HG03064 (cell line): ENCODE measurements at regions not wholly inside any gene's neighbourhood (a gene's known extent, or its start where the extent isn't known, plus 50 kb on each side); places are given as distances from the start of the nearest gene placed in this dataset.
"Not testable (repeated sequence)": the region's sequence is repeated elsewhere in the genome, so short reads cannot be mapped to it uniquely, and the experiment has no call there.

Experiments
- ATAC-seq: cut with Tn5 transposase; IDR thresholded peaks from one replicate; pipeline ENCODE4 v1.9.1; 2021; ENCODE audit warnings: low read depth; ENCODE audit not compliant: unreplicated experiment

DNA sequence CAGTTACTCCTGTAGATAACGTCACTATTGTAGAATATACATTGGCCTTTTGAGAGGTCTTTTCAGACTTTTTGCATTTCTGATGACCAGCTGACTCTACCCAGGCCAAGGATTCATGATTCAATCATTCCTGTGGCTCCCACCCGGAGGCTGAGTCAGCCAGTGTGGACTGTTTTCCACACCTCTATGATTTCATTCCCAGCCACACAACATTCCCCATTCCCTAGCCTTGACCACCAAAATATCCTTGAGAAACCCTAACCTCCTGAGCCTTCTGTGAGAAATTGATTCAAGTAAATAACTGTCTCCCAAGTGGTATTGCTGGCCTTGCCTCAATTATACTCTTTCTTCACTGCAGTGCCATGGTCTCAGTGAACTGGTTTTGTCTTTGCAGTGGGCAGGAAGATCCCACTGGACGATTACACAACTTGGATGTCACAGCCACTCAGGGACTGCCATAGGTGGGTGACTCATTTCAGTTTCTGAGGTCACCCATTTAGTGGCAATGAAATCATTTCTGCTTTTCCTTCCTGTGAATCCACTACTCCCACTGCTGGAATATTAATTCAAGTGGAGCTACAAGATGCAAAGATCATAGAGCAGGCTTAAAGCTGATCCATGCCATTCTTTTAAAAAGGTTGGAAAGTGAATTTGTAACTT is 518.6 kb upstream of the ZP4 start:
- ATAC-seq = no peak

DNA sequence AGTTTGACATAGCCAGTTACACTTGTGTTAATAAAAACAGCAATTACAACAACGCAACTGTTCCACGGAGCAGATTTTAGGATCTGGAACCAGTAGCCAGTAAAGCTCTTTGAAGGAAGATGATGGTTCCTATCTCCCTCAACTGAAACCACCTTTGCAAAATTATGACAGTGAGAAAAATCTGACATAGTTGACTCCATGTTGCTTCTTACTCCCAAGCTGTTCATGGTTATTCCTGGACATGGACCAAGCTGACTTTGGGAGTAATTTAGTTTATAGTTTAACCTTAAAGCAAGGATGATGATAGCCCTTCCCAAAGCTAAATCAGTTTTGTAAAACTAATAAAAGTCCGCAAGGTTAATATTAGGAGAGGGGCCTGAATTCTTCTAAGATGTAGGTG is 518.0 kb upstream of the ZP4 start:
- no peak for ATAC-seq

DNA sequence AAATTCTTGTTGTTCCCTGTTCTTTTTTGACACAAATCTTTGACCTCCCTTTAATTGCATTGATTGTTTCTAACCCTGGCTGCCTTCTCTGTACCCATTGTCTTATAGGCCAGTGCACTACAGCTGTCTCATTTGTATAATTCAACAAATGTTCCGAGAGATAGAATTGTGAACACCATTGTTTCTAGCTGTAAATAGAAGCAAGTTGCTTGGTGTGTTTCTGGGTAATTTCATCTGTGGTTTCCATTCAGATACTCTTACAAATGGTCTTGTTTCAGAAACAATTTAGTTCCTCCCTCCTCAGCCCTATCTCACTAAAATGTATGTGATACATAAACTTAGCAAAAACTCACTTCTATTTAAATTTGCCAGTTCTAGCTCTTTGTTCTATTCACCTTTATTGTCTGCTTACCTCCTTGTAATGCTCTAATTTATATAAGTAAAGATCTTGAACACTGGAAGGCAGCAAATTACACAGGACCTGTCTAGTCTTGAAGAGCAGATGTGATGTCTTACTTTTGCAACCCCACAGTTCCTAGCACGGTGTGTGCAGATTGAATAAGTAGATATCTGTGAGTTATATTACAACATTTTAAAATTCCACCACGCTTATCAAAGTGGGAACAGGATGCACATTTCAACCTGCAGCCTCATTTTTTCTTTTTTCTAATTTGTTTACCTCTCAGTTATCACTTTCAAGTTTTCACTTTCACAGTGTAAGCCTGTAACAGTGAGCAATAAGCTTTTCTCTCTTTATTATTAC is 515.6 kb upstream of the ZP4 start:
- ATAC-seq = no peak

DNA sequence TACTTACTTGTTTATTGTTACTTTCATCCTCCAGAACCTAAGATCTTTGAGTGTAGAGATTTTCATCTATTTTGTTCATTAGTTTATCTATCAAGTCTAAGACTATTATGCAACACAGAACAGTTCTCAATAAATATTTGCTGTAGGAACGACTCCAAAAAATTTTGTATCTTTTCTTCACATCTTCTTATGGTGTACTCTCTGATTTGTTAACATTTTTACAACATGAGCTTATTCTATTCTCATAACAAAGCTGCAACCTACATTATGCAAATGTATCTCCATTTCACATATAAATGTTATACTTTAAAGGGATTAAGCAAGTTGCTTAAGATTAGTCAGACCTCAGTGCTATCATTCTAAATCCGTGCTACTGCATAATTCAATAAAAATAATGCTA is 514.2 kb upstream of the ZP4 start:
- no peak for ATAC-seq

DNA sequence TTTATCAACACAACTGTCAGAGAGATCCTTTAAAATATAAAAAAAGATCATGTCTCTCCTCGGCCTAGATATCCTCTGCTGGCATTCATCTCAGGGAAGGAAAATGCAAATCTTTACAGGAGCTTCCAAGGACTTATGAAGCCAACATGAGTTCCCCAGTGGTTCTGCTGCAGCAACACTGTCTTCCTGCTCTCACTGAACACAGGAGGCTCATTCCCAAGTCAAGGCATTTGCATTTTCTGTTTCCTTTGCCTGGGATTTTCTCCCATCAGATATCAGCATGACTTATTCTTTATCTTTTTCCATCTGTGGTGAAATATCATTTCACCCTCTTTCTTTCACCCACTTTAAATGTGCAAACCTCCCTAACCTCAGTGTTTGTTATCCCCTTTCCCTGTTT is 513.8 kb upstream of the ZP4 start:
- no peak for ATAC-seq

DNA sequence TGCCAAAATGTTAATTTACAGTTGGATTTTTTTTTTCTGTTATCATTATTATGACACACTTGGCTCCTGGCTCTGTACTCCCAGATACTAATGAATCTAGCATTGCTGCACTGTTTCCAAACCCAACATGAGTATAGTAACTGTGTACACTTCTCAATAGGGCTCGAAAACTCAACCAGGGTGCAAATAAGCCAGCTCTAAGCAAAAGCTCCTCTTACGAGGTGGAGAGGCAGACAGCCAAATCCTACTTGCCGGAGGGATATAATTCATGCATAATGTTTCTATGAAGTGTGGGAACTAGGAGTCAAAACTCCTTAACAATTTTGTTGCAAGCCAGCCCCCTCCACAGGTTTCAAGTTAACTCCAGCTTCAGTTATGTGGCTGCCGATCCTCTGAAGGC is 510.4 kb upstream of the ZP4 start:
- no peak for ATAC-seq

DNA sequence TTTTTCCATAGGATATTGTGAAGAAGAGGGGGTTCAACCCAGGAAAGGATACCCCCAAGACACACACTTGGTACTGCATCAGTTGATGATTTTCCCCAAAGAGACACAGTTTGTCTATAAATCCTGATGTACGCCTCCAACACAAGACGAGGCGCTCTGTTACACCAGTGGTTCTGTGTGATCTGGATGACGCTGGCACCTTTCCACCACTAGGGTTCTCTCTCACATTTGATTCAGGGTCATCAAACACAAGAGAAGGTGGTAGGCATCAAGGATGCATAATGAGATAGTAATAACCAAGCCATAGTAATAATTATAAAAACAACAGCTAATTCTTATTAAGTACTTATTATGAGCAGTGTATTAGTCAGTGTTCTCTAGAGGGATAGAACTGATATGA is 508.8 kb upstream of the ZP4 start:
- no peak for ATAC-seq

DNA sequence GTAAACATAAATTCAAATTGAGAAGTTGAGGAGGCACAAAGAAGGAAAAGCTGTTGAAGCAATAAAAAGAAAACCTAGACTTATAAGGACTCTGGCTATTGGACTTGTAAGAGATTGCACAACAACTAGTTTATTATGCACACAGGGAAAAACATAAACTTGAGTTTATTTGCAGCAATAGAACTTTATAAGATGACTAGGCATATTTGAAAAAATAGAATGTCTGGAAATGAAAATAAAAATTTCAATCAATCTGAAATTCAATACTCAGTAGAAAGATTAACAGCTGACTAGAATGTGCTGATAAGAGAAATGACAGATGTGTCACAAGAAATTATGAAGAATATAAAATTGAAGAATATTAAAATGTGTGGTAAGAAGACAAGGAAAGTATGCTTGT is 505.4 kb upstream of the ZP4 start:
- no peak for ATAC-seq

DNA sequence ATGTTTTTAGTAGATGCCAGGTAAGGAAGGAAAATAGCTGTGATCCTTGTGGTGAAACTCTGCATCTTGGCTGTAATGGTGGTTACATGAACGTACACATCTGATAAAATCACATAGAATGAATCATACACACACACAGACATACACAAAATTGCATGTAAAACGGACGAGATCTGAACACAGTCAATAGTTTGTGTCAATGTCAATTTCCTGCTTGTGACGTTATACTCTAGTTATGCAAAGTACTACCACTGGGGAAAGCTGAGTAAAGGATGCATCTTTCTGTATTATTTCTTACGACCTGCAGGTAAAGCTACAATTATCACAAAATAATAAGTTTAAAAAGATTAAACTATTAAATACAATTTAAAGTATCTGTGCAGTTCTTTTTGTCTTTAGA is 493.7 kb upstream of the ZP4 start:
- ATAC-seq = no peak

DNA sequence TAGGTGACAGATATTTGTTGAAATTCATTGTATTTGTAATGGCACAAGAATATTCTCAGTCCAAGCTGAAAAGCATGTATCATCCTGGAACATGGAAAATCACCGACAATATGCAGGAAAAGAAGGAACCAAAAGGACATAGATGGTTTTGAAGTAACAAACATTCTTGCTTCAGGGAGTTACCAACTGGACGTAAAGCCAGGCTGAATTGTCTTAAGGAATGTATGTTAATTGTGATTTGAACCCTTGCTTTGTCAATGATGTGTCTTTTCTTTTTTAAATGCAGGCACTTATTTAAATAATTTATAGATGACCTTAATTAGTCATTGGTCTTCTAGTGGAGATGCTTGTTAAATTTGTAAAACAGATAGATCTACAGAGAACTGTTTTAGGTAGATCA is 489.4 kb upstream of the ZP4 start:
- no peak for ATAC-seq

DNA sequence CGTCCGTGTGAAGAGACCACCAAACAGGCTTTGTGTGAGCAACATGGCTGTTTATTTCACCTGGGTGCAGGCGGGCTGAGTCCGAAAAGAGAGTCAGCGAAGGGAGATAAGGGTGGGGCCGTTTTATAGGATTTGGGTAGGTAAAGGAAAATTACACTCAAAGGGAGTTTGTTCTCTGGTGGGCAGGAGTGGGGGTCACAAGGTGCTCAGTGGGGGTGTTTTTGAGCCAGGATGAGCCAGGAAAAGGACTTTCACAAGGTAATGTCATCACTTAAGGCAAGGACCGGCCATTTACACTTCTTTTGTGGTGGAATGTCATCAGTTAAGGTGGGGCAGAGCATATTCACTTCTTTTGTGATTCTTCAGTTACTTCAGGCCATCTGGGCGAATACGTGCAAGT is 488.7 kb upstream of the ZP4 start:
- not testable (repeated sequence) for ATAC-seq

DNA sequence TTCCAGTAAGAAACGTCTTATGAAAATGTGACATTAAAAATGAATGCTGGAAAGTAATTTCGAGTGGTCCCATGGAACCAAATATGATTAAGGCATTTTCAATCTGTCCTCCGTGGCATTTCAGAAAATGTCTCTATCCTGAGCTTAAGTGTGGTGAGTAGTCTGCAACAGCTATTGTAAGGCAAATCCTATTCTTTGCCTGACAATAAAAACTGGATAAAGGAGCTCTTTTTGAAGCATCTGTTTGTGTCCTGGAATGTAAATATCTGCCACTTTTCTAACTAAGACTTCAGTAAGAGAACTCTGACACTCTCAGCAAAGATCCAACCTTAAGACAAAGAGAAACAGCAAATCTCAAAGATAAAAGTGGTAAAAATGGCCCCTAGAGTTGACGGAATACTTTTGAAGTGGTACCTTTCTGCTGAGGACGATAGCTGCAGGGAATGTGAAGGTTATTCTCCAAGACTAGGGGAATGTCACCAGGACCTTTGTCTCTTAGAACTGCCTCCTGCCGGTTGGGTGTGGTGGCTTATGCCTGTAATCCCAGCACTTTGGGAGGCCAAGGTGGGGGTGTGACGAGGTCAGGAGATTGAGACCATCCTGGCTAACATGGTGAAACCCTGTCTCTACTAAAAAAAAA is 486.7 kb upstream of the ZP4 start:
- ATAC-seq = no peak

DNA sequence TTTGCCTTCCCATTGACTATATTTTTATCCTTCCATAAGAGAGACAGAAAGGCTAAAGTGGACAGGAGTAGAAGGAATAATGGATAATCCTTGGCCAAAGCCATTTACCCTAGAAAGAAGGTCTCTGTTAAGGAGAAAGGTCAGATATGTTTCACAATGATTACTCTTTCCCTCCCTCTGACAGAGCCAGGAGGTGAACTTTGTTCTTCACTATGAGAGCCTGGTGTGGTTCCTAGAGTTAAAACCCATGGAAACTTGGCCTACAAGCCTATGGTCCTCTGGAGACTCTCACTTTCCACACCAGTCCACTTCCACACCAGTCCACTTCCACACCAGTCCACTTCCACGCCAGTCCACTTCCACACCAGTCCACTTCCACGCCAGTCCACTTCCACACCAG is 479.9 kb upstream of the ZP4 start:
- no peak for ATAC-seq

DNA sequence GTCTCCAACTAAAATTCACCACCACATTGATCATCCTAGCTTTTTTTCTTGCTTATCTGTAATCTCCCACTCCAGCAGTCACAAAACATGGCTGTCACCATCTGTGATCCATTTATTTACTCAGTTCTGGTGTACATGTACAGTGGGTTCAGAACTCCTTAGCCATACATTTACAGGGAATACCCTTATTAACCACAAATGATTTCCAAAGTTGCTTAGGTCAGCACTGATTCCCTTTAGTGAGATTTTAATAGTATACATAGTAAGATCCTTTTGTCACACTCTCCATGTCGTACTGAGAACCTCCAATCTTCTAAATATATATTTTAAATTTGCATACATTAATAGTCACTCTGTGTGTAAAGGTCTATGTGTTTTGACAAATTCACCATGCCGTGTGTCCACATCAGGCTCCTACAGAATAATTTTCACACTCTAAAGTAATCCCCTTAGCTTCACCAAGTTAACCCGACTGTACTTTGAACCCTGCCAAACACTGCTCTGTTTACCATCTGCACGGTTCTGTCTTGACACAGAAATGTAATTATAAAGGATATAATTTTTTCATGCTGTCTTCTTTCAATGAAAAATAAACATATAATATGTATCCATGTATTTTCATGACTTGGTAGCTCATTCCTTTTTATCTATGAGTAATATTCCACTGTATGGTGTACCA is 473.6 kb upstream of the ZP4 start:
- ATAC-seq = no peak

DNA sequence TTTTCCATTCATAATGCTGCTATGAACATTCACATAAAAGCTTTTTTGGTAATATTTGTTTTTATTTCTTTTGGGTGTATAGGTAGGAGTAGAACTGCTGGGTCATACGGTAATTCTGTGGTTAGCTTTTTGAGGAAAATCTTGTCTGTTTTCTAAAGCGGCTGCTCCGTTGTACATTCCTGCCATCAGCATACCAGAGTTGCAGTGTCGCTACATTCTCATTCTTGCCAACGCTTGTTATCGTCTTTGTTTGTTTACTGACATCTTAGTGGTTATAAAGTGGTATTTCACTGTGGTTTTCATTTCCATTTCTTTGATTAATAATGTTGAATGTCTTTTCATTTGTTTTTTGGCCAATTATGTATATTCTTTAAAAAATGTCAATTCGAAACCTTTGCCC is 469.8 kb upstream of the ZP4 start:
- no peak for ATAC-seq

DNA sequence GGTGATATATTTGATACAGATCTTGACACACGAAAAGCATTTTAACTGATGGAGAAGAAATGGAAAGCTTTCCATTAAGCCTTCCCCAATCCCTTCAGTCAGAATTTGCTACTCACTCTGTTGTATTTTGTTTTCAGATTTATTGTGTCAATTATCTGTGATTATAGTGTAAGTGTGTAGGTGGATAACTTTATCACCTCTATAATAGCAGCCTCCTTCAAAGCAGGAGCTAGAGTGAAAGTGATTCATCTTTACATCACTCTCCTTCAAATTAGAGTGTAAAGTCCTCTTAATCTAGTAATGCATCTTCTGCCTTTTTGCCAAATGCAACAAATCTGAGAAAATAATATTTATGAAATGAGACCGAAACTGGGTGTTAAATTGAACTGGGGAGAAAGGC is 459.7 kb upstream of the ZP4 start:
- ATAC-seq = no peak

DNA sequence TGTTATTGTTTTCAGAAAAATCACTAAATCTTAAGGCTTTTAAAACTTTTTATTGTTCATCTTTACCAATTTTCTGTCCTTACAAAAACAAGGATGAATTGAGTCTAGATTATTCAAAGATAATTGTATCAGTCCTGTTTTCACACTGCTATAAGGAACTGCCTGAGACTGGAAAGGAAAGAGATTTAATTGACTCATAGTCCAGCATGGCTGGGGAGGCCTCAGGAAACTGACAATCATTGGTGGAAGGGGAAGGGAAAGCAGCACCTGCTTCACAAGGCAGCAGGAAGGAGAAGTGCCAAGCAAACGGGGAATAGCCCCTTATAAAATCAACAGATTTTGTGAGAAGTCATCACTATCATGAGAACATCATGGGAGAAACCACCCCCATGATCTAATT is 455.6 kb upstream of the ZP4 start:
- ATAC-seq = no peak

DNA sequence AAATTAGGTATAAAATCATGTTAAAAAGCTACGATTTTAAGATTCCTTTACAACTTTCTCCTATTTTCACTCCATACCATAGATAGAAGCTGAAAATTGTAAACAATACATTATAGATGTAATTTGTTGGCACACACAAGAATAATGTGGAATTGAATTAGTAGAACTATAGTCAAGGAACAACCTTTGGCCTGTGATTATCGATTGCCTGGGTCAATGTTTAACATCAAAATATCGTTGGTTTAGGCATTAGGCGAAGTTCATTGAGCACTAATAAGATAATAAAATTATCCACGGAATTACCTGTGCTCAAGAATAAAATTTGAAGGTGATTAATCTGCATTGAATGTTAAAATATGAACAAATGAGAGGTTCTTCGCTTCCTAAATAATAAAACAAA is 455.1 kb upstream of the ZP4 start:
- no peak for ATAC-seq

DNA sequence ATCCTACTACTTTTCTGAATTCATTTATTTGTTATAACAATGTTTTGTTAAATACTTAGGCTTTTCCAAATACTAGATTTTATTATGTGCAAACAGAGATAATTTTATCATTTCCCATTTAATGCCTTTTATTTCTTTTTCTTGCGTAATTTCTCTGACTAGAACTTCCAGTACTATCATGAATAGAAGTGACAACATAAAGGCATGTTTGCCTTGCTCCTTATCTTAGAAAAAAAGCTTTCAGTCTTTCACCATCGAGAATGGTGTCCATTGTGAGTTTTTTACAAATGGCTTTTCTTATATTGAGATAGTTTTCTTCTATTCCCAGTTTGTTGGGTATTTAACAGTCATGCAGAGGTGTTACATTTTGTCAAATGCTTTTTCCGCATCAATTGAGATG is 453.1 kb upstream of the ZP4 start:
- ATAC-seq = no peak

DNA sequence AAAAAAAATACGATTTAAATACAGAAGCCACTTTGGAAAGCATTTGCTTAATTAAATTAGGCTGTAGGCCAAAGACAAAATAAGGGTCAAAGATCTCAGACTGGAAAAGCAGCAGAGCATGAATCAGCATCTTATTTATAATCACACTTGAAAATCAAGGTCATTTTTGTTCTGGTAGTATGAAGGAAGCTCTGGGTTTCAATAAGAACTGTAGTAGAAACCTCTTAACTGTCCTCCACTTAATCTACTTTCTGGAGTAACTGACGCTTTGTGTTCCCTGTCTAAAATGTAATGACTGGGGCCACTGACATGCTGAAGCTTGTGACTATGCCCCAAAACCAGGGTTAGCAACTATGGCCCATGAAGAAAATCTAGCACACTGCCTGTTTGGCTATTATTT is 450.7 kb upstream of the ZP4 start:
- no peak for ATAC-seq

DNA sequence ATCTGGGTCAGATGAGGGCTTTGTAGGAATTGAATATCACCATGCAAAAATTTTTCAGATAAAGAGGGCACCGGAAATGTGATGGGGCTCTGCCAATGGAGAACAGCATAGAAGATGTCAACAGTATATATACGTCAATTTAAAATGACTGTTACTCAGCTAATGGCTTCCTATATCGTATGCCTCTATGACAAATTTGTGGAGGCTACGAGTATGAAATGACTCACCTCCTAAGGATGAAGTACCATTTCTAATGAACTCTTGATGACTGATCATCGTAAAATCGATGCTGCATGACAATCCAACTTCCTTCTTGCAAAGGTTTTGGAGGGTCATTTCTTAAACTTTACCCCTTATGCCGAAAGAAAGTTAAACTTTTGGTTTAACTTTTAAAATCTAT is 450.3 kb upstream of the ZP4 start:
- no peak for ATAC-seq

DNA sequence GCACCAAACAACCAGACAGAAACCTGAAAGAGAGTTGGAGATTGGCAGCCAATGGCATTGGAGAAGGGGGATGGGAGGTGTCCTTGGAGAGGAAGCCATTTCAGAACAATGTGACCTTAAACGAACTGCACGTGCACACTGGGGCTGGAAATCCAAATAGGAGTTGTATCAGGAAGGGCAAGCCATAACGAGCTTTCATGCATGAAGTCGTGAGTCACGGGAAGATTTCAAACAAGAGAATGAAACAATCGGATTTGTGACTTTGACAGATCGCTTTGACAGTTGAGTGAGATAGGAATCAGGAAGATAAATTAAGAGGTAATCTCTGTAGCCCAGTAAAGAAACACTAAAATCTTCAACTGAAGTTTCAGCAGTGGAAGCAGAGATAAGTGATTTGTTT is 445.8 kb upstream of the ZP4 start:
- no peak for ATAC-seq
